Testis (tissue), 2 donors: ENCODE measurements at regions not wholly inside any gene's neighbourhood (a gene's known extent, or its start where the extent isn't known, plus 50 kb on each side); places are given as distances from the start of the nearest gene placed in this dataset.

ENCODE experiments used
- POLR2A ChIP-seq: fragments of 450-650 bp; IDR thresholded peaks from one replicate; pipeline ENCODE4 v1.6.1; 2017; ENCODE audit warnings: antibody characterized with exemption, mild to moderate bottlenecking, moderate library complexity
- TF ChIP-seq, protein P1 (sequence below), 3 experiments: fragments of 450-650 bp in 2 of 3; fragments of 200-600 bp in 1 of 3; sonication (generic) in 1 of 3; IDR thresholded peaks; one replicate each; pipeline ENCODE4 v1.5.1; 2016 to 2019; ENCODE audit warnings: antibody characterized with exemption in 3 of 3, mild to moderate bottlenecking in 2 of 3, moderate library complexity in 1 of 3

- TF ChIP-seq, protein P1, sequence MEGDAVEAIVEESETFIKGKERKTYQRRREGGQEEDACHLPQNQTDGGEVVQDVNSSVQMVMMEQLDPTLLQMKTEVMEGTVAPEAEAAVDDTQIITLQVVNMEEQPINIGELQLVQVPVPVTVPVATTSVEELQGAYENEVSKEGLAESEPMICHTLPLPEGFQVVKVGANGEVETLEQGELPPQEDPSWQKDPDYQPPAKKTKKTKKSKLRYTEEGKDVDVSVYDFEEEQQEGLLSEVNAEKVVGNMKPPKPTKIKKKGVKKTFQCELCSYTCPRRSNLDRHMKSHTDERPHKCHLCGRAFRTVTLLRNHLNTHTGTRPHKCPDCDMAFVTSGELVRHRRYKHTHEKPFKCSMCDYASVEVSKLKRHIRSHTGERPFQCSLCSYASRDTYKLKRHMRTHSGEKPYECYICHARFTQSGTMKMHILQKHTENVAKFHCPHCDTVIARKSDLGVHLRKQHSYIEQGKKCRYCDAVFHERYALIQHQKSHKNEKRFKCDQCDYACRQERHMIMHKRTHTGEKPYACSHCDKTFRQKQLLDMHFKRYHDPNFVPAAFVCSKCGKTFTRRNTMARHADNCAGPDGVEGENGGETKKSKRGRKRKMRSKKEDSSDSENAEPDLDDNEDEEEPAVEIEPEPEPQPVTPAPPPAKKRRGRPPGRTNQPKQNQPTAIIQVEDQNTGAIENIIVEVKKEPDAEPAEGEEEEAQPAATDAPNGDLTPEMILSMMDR (IDR thresholded peaks at IDR 0.05) = no peak
- TF ChIP-seq POLR2A = no peak
These were observed 224.2 kb upstream of the SFSWAP start for GRCh38 chr12:131486451-131487230.
